ENCODE measurements at regions not wholly inside any gene's neighbourhood (a gene's known extent, or its start where the extent isn't known, plus 50 kb on each side); places are given as distances from the start of the nearest gene placed in this dataset.

DNA sequence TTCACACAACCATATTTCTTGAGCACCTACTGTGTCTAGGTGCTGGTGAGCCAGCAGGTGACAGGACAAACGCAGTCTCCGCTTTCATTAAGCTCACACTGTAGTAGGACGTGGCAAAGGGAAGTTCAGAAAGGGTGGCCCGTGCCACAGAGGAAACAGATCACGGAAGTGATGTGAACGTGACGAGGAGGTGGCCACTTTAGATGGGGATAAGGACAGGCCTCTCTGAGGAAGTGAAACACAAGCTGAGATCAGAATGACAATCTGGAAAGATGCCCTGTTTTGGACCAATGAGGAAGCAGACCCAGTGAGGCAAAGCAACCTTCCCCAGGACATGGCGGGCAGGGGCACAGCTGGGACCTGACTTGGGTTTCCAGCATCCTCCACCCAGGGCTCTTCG is 127.4 kb upstream of the PRMT8 start:
- Histone ChIP-seq H4K20me1 (replicated peaks; ENCODE audit: control insufficient read depth, extremely low read depth, insufficient read depth, low read length) (no peaks in the 10 kb centered on the region), H3K36me3 (ENCODE audit: control insufficient read depth in 2 of 2, extremely low read depth in 1 of 2, insufficient read depth in 2 of 2, low read length in 2 of 2) (no peaks in the 10 kb centered on the region), H3K9me3 (replicated peaks; ENCODE audit: control insufficient read depth, insufficient read depth, low read length) (no peaks in the 10 kb centered on the region), H3K27ac (ENCODE audit: insufficient read depth, low read depth, low read length) (no peak overlapping the region), H3K9ac (replicated peaks; ENCODE audit: extremely low read depth, insufficient read depth, low read length) (no peak overlapping the region), H3K4me1 (ENCODE audit: control insufficient read depth, extremely low read depth, insufficient read depth, low read length) (no peaks in the 10 kb centered on the region), H3K4me3 (replicated peaks in 1 of 3; ENCODE audit: insufficient read depth in 1 of 3, low read depth in 1 of 3, low read length in 3 of 3) (no peak overlapping the region), H3K79me2 (ENCODE audit: control insufficient read depth, insufficient read depth, low read length) (no peaks in the 10 kb centered on the region), H3K27me3 (ENCODE audit: control insufficient read depth in 2 of 2, insufficient read depth in 2 of 2, low read length in 2 of 2) (peaks cover 26 to 32% of the 10 kb centered on the region in 2 experiments), H3K4me2 (ENCODE audit: insufficient read depth, low read length) (no peak overlapping the region), H2AFZ (ENCODE audit: low read depth, low read length) (no peak overlapping the region), H3K9me1 (replicated peaks; ENCODE audit: control insufficient read depth, extremely low read depth, insufficient read depth, low read length) (no peaks in the 10 kb centered on the region)
- ChIA-PET POLR2A (no interaction called here), CTCF (interaction anchor here (0.9 kb wide), 1 partner anchor 22 kb away, joined by 3 read pairs; no protein-coding TSS in a partner anchor)
- TF ChIP-seq EZH2 (IDR thresholded peaks at IDR 0.05; ENCODE audit: borderline replicate concordance, low read depth, low read length, severe bottlenecking) (no peak), JUN (IDR thresholded peaks at IDR 0.05; ENCODE audit: borderline replicate concordance, insufficient read depth, insufficient read length, low read depth) (no peak), POLR2AphosphoS5 (IDR thresholded peaks at IDR 0.05; ENCODE audit: insufficient read depth, low read depth, low read length) (no peak), GATA2 (IDR thresholded peaks at IDR 0.05; ENCODE audit: insufficient read depth, insufficient read length, low read depth, low read length) (no peak), POLR2A (IDR thresholded peaks at IDR 0.05; ENCODE audit: low read depth, low read length) (no peak), MYC (IDR thresholded peaks at IDR 0.05; ENCODE audit: low read depth, low read length) (no peak), FOS (IDR thresholded peaks at IDR 0.05; ENCODE audit: borderline replicate concordance, insufficient read depth, low read length) (no peak)
- TF ChIP-seq, protein P1, sequence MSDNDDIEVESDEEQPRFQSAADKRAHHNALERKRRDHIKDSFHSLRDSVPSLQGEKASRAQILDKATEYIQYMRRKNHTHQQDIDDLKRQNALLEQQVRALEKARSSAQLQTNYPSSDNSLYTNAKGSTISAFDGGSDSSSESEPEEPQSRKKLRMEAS (IDR thresholded peaks at IDR 0.05; ENCODE audit: insufficient read depth, insufficient read length), result no peak
- TF ChIP-seq, protein P2, sequence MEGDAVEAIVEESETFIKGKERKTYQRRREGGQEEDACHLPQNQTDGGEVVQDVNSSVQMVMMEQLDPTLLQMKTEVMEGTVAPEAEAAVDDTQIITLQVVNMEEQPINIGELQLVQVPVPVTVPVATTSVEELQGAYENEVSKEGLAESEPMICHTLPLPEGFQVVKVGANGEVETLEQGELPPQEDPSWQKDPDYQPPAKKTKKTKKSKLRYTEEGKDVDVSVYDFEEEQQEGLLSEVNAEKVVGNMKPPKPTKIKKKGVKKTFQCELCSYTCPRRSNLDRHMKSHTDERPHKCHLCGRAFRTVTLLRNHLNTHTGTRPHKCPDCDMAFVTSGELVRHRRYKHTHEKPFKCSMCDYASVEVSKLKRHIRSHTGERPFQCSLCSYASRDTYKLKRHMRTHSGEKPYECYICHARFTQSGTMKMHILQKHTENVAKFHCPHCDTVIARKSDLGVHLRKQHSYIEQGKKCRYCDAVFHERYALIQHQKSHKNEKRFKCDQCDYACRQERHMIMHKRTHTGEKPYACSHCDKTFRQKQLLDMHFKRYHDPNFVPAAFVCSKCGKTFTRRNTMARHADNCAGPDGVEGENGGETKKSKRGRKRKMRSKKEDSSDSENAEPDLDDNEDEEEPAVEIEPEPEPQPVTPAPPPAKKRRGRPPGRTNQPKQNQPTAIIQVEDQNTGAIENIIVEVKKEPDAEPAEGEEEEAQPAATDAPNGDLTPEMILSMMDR (IDR thresholded peaks at IDR 0.05; ENCODE audit: extremely low read depth in 1 of 2, insufficient read depth in 1 of 2, low read depth in 1 of 2, low read length in 2 of 2), result no peak
- BruUV-seq (replicated peaks), result no TSS peak
- intact Hi-C loops (cut with micrococcal nuclease) (no loop called here), dilution Hi-C loops (cut with MboI; ENCODE audit: extremely low pct_ligation_motif_present, low sequenced_read_pairs) (no loop called here)
- DNase-seq (ENCODE audit: low read depth, low spot score) (no peak), FAIRE-seq (no peak)
